BLaER1 treated with 17β-estradiol and CSF1 and Interleukin-3, amounts not matched to agents 10 nM and 100 nM (cell line): ENCODE measurements at regions not wholly inside any gene's neighbourhood (a gene's known extent, or its start where the extent isn't known, plus 50 kb on each side); places are given as distances from the start of the nearest gene placed in this dataset.
"Not testable (repeated sequence)": the region's sequence is repeated elsewhere in the genome, so short reads cannot be mapped to it uniquely, and the experiment has no call there.

Experiments used
- H3K27ac ChIP-seq, 11 experiments: shearing (Covaris generic); formaldehyde crosslinking; 2 replicates each; pipeline ENCODE4 v1.8.1; 2022
- H3K27me3 ChIP-seq, 11 experiments: shearing (Covaris generic); formaldehyde crosslinking; 2 replicates each; pipeline ENCODE4 v1.8.1; 2022
- H3K36me3 ChIP-seq, 11 experiments: shearing (Covaris generic); formaldehyde crosslinking; 2 replicates each; pipeline ENCODE4 v1.8.1; 2022
- H3K4me1 ChIP-seq, 10 experiments: shearing (Covaris generic); formaldehyde crosslinking; 2 replicates each; pipeline ENCODE4 v1.8.1; 2022
- H3K4me2 ChIP-seq, 11 experiments: shearing (Covaris generic); formaldehyde crosslinking; 2 replicates each; pipeline ENCODE4 v1.8.1; 2022
- H3K4me3 ChIP-seq, 10 experiments: shearing (Covaris generic); formaldehyde crosslinking; 2 replicates each; pipeline ENCODE4 v1.8.1; 2022
- H3K9ac ChIP-seq, 11 experiments: shearing (Covaris generic); formaldehyde crosslinking; 2 replicates each; pipeline ENCODE4 v1.8.1; 2022
- H3K9me3 ChIP-seq, 11 experiments: shearing (Covaris generic); formaldehyde crosslinking; replicated peaks in 1 of 11; 2 replicates each; pipeline ENCODE4 v1.8.1; 2022
- H4K20me1 ChIP-seq, 11 experiments: shearing (Covaris generic); formaldehyde crosslinking; 2 replicates each; pipeline ENCODE4 v1.8.1; 2022
- Cebpa-rat ChIP-seq, 11 experiments: shearing (Covaris generic); IDR thresholded peaks; 2 replicates each; pipeline ENCODE4 v1.8.1; 2022

GRCh38 chr9:97769208-97769607 is 72.1 kb upstream of the XPA start:
- H3K4me2 ChIP-seq: no peak overlapping the region
- no peak overlapping the region for H3K27ac ChIP-seq
- no peaks in the 10 kb centered on the region for H4K20me1 ChIP-seq
- H3K27me3 ChIP-seq: no peaks in the 10 kb centered on the region
- H3K4me3 ChIP-seq: no peak overlapping the region
- H3K36me3 ChIP-seq: no peaks in the 10 kb centered on the region
- no peak overlapping the region for H3K9ac ChIP-seq
- no peak for TF ChIP-seq Cebpa-rat (IDR thresholded peaks at IDR 0.05)
- no peaks in the 10 kb centered on the region for H3K9me3 ChIP-seq
- H3K4me1 ChIP-seq: no peaks in the 10 kb centered on the region

GRCh38 chr9:97770808-97771372 is 73.8 kb upstream of the XPA start:
- no peak overlapping the region for H3K9ac ChIP-seq
- no peak for TF ChIP-seq Cebpa-rat (IDR thresholded peaks at IDR 0.05)
- no peaks in the 10 kb centered on the region for H4K20me1 ChIP-seq
- no peaks in the 10 kb centered on the region for H3K27me3 ChIP-seq
- H3K4me3 ChIP-seq: no peak overlapping the region
- H3K4me2 ChIP-seq: no peak overlapping the region
- H3K9me3 ChIP-seq: no peaks in the 10 kb centered on the region
- no peaks in the 10 kb centered on the region for H3K4me1 ChIP-seq
- no peak overlapping the region for H3K27ac ChIP-seq
- no peaks in the 10 kb centered on the region for H3K36me3 ChIP-seq

- Histone ChIP-seq H3K4me1 (no peaks in the 10 kb centered on the region), H3K4me2 (no peak overlapping the region), H3K27ac (no peak overlapping the region), H3K36me3 (no peaks in the 10 kb centered on the region), H3K9ac (no peak overlapping the region), H4K20me1 (no peaks in the 10 kb centered on the region), H3K27me3 (no peaks in the 10 kb centered on the region), H3K9me3 (no peaks in the 10 kb centered on the region), H3K4me3 (no peak overlapping the region)
- no peak for TF ChIP-seq Cebpa-rat (IDR thresholded peaks at IDR 0.05)
Measured at GRCh38 chr9:97771641-97772040, 74.5 kb upstream of the XPA start.

- Histone ChIP-seq H3K4me3 (no peak overlapping the region), H3K9ac (no peak overlapping the region), H4K20me1 (no peaks in the 10 kb centered on the region), H3K4me1 (no peaks in the 10 kb centered on the region), H3K9me3 (peaks cover 0 to under 1% (median 0%) of the 10 kb centered on the region in 11 experiments; a peak in 1 of 22 replicates), H3K27ac (no peak overlapping the region), H3K27me3 (no peaks in the 10 kb centered on the region), H3K36me3 (no peaks in the 10 kb centered on the region), H3K4me2 (no peak overlapping the region)
- no peak for TF ChIP-seq Cebpa-rat (IDR thresholded peaks at IDR 0.05)
Measured at GRCh38 chr9:97772145-97772544, 75.0 kb upstream of the XPA start.

GRCh38 chr9:97773091-97773490 is 76.0 kb upstream of the XPA start:
- no peak for TF ChIP-seq Cebpa-rat (IDR thresholded peaks at IDR 0.05)
- Histone ChIP-seq H3K27me3 (no peaks in the 10 kb centered on the region), H3K36me3 (no peaks in the 10 kb centered on the region), H3K27ac (no peak overlapping the region), H3K9me3 (peaks cover 0 to 10% (median 4%) of the 10 kb centered on the region in 11 experiments; a peak in 17 of 22 replicates), H3K9ac (no peak overlapping the region), H3K4me3 (no peak overlapping the region), H3K4me1 (no peaks in the 10 kb centered on the region), H4K20me1 (no peaks in the 10 kb centered on the region), H3K4me2 (no peak overlapping the region)

GRCh38 chr9:97773723-97774122 is 76.6 kb upstream of the XPA start:
- no peaks in the 10 kb centered on the region for H3K4me1 ChIP-seq
- H3K9ac ChIP-seq: no peak overlapping the region
- peaks cover 6 to 17% (median 11%) of the 10 kb centered on the region in 11 experiments for H3K9me3 ChIP-seq
- H3K4me3 ChIP-seq: no peak overlapping the region
- TF ChIP-seq Cebpa-rat (IDR thresholded peaks at IDR 0.05): no peak
- H3K27ac ChIP-seq: no peak overlapping the region
- H3K4me2 ChIP-seq: no peak overlapping the region
- H3K36me3 ChIP-seq: peaks cover 0 to 4% (median 0%) of the 10 kb centered on the region in 11 experiments; a peak in 1 of 22 replicates
- H4K20me1 ChIP-seq: no peaks in the 10 kb centered on the region
- H3K27me3 ChIP-seq: no peaks in the 10 kb centered on the region

GRCh38 chr9:97774673-97775072 is 77.5 kb upstream of the XPA start:
- Histone ChIP-seq H3K4me3 (no peak overlapping the region), H3K9me3 (peaks cover 16 to 26% (median 20%) of the 10 kb centered on the region in 11 experiments), H3K27ac (no peak overlapping the region), H3K27me3 (no peaks in the 10 kb centered on the region), H3K36me3 (peaks cover 0 to 4% (median 0%) of the 10 kb centered on the region in 11 experiments; a peak in 2 of 22 replicates), H3K4me2 (no peak overlapping the region), H3K4me1 (no peaks in the 10 kb centered on the region), H3K9ac (no peak overlapping the region), H4K20me1 (no peaks in the 10 kb centered on the region)
- TF ChIP-seq Cebpa-rat (IDR thresholded peaks at IDR 0.05): no peak

- not testable (repeated sequence) for H4K20me1 ChIP-seq, H3K4me1 ChIP-seq, H3K27ac ChIP-seq, H3K27me3 ChIP-seq, H3K36me3 ChIP-seq, H3K9ac ChIP-seq, H3K4me3 ChIP-seq, H3K4me2 ChIP-seq
- H3K9me3 ChIP-seq: peaks cover 23 to 37% (median 28%) of the 10 kb centered on the region in 11 experiments
Measured at GRCh38 chr9:97778740-97779139, 74.3 kb upstream of the FOXE1 start.

- Histone ChIP-seq H3K9ac (no peak overlapping the region), H3K4me3 (no peak overlapping the region), H3K27me3 (no peaks in the 10 kb centered on the region), H4K20me1 (no peaks in the 10 kb centered on the region), H3K4me1 (no peaks in the 10 kb centered on the region), H3K27ac (no peak overlapping the region), H3K36me3 (peaks cover 0 to 6% (median 0%) of the 10 kb centered on the region in 11 experiments; a peak in 2 of 22 replicates), H3K4me2 (no peak overlapping the region), H3K9me3 (peaks cover 23 to 37% (median 28%) of the 10 kb centered on the region in 11 experiments)
- TF ChIP-seq Cebpa-rat (IDR thresholded peaks at IDR 0.05): no peak
Measured at GRCh38 chr9:97779608-97780007, 73.4 kb upstream of the FOXE1 start.

- Histone ChIP-seq H3K36me3 (peaks cover 0 to 6% (median 0%) of the 10 kb centered on the region in 11 experiments; a peak in 2 of 22 replicates), H3K27ac (no peak overlapping the region), H3K9ac (no peak overlapping the region), H3K4me1 (no peaks in the 10 kb centered on the region), H3K4me3 (no peak overlapping the region), H4K20me1 (no peaks in the 10 kb centered on the region), H3K4me2 (no peak overlapping the region), H3K27me3 (no peaks in the 10 kb centered on the region), H3K9me3 (peaks cover 23 to 37% (median 28%) of the 10 kb centered on the region in 11 experiments)
- no peak for TF ChIP-seq Cebpa-rat (IDR thresholded peaks at IDR 0.05)
Measured at GRCh38 chr9:97781902-97782301, 71.1 kb upstream of the FOXE1 start.
